ENCODE measurements at regions not wholly inside any gene's neighbourhood (a gene's known extent, or its start where the extent isn't known, plus 50 kb on each side); places are given as distances from the start of the nearest gene placed in this dataset.

- no peaks in the 10 kb centered on the region for H3K4me1 ChIP-seq (ENCODE audit: control insufficient read depth, low read length)
- no peaks in the 10 kb centered on the region for H3K9me2 ChIP-seq (replicated peaks; ENCODE audit: control insufficient read depth, low read length)
- no peaks in the 10 kb centered on the region for H4K20me1 ChIP-seq (ENCODE audit: control insufficient read depth, insufficient read depth, low read depth, low read length)
- H3K4me2 ChIP-seq (ENCODE audit: low read length): no peak overlapping the region
- H3K9me3 ChIP-seq (ENCODE audit: control insufficient read depth, insufficient read depth, low read length): no peaks in the 10 kb centered on the region
- H3F3A ChIP-seq (ENCODE audit: control insufficient read depth, insufficient read depth): no peaks in the 10 kb centered on the region
- H3K27me3 ChIP-seq (ENCODE audit: control insufficient read depth, low read length): no peaks in the 10 kb centered on the region
- H3K36me3 ChIP-seq (ENCODE audit: control insufficient read depth, low read length): no peaks in the 10 kb centered on the region
- H3K27ac ChIP-seq (ENCODE audit: low read depth, low read length): no peak overlapping the region
- no peak for TF ChIP-seq EZH2phosphoT487 (IDR thresholded peaks at IDR 0.05; ENCODE audit: borderline replicate concordance, low read length)
- TF ChIP-seq CTCF (IDR thresholded peaks at IDR 0.05; ENCODE audit: low read depth, low read length, poor library complexity, severe bottlenecking): no peak
- no peak overlapping the region for H3K4me3 ChIP-seq (ENCODE audit: low read length)
- no peaks in the 10 kb centered on the region for H3K79me2 ChIP-seq (ENCODE audit: control insufficient read depth, low read length)
Observed at GRCh38 chr1:30253807-30254440, 469.5 kb downstream of the MATN1 start.

GRCh38 chr1:30253361-30253760, 470.0 kb downstream of the MATN1 start:
- no peaks in the 10 kb centered on the region for H4K20me1 ChIP-seq (ENCODE audit: control insufficient read depth, insufficient read depth, low read depth, low read length)
- H3K9me3 ChIP-seq (ENCODE audit: control insufficient read depth, insufficient read depth, low read length): no peaks in the 10 kb centered on the region
- H3K36me3 ChIP-seq (ENCODE audit: control insufficient read depth, low read length): no peaks in the 10 kb centered on the region
- H3K27me3 ChIP-seq (ENCODE audit: control insufficient read depth, low read length): no peaks in the 10 kb centered on the region
- no peaks in the 10 kb centered on the region for H3F3A ChIP-seq (ENCODE audit: control insufficient read depth, insufficient read depth)
- H3K4me3 ChIP-seq (ENCODE audit: low read length): no peak overlapping the region
- H3K4me2 ChIP-seq (ENCODE audit: low read length): no peak overlapping the region
- no peak overlapping the region for H3K27ac ChIP-seq (ENCODE audit: low read depth, low read length)
- H3K9me2 ChIP-seq (replicated peaks; ENCODE audit: control insufficient read depth, low read length): no peaks in the 10 kb centered on the region
- H3K4me1 ChIP-seq (ENCODE audit: control insufficient read depth, low read length): no peaks in the 10 kb centered on the region
- no peak for TF ChIP-seq EZH2phosphoT487 (IDR thresholded peaks at IDR 0.05; ENCODE audit: borderline replicate concordance, low read length)
- TF ChIP-seq CTCF (IDR thresholded peaks at IDR 0.05; ENCODE audit: low read depth, low read length, poor library complexity, severe bottlenecking): no peak
- H3K79me2 ChIP-seq (ENCODE audit: control insufficient read depth, low read length): no peaks in the 10 kb centered on the region

- Histone ChIP-seq H3K9me3 (ENCODE audit: control insufficient read depth, insufficient read depth, low read length) (no peaks in the 10 kb centered on the region), H3K9me2 (replicated peaks; ENCODE audit: control insufficient read depth, low read length) (no peaks in the 10 kb centered on the region), H3K79me2 (ENCODE audit: control insufficient read depth, low read length) (no peaks in the 10 kb centered on the region), H4K20me1 (ENCODE audit: control insufficient read depth, insufficient read depth, low read depth, low read length) (no peaks in the 10 kb centered on the region), H3K27me3 (ENCODE audit: control insufficient read depth, low read length) (no peaks in the 10 kb centered on the region), H3K4me2 (ENCODE audit: low read length) (no peak overlapping the region), H3K27ac (ENCODE audit: low read depth, low read length) (no peak overlapping the region), H3K36me3 (ENCODE audit: control insufficient read depth, low read length) (no peaks in the 10 kb centered on the region), H3K4me3 (ENCODE audit: low read length) (no peak overlapping the region), H3K4me1 (ENCODE audit: control insufficient read depth, low read length) (no peaks in the 10 kb centered on the region), H3F3A (ENCODE audit: control insufficient read depth, insufficient read depth) (no peaks in the 10 kb centered on the region)
- TF ChIP-seq EZH2phosphoT487 (IDR thresholded peaks at IDR 0.05; ENCODE audit: borderline replicate concordance, low read length) (no peak), CTCF (IDR thresholded peaks at IDR 0.05; ENCODE audit: low read depth, low read length, poor library complexity, severe bottlenecking) (no peak)
Observed at GRCh38 chr1:30250984-30251850, 472.2 kb downstream of the MATN1 start.
